ENCODE measurements at regions not wholly inside any gene's neighbourhood (a gene's known extent, or its start where the extent isn't known, plus 50 kb on each side); places are given as distances from the start of the nearest gene placed in this dataset.

GRCh38 chr6:79775222-79775621 is 144.1 kb downstream of the SH3BGRL2 start:
- no peak for DNase-seq (ENCODE audit: low read depth, low spot score)
- Histone ChIP-seq H3K4me2 (ENCODE audit: control insufficient read depth, extremely low read depth, insufficient read depth, low read depth, low read length) (no peak overlapping the region), H3K9me1 (ENCODE audit: control insufficient read depth, extremely low read depth, insufficient read depth, low read length) (no peaks in the 10 kb centered on the region), H3K9me3 (ENCODE audit: control insufficient read depth, low read depth, low read length) (no peaks in the 10 kb centered on the region), H3K27me3 (ENCODE audit: control insufficient read depth, extremely low read depth, insufficient read depth, low read length) (no peaks in the 10 kb centered on the region), H3K4me3 (ENCODE audit: control insufficient read depth in 2 of 3, extremely low read depth in 1 of 3, insufficient read depth in 2 of 3, low read depth in 1 of 3, low read length in 3 of 3) (no peak overlapping the region), H3K4me1 (ENCODE audit: control insufficient read depth, extremely low read depth, insufficient read depth, low read length) (peaks cover 3% of the 10 kb centered on the region), H3K79me2 (ENCODE audit: control insufficient read depth, insufficient read depth, low read length) (no peaks in the 10 kb centered on the region), H3K9ac (ENCODE audit: control insufficient read depth, extremely low read depth, insufficient read depth, low read length) (no peak overlapping the region), H3K36me3 (ENCODE audit: control insufficient read depth in 2 of 2, extremely low read depth in 1 of 2, insufficient read depth in 2 of 2, low read length in 2 of 2) (no peaks in the 10 kb centered on the region), H3K27ac (ENCODE audit: control insufficient read depth, insufficient read depth, low read length) (no peak overlapping the region), H2AFZ (ENCODE audit: control insufficient read depth, low read length) (no peak overlapping the region), H4K20me1 (ENCODE audit: control insufficient read depth, extremely low read depth, insufficient read depth, low read length) (no peaks in the 10 kb centered on the region)
- no peak for FAIRE-seq
- TF ChIP-seq CTCF (optimal IDR thresholded peaks at IDR 0.05 in 1 of 3, IDR thresholded peaks at IDR 0.05 in 1 of 3, conservative IDR thresholded peaks at IDR 0.05 in 1 of 3; ENCODE audit: extremely low read depth in 1 of 3, insufficient read depth in 2 of 3, low read length in 3 of 3) (no peak), EZH2 (IDR thresholded peaks at IDR 0.05; ENCODE audit: low read length) (no peak)
- dilution Hi-C loops (cut with MboI; ENCODE audit: extremely low pct_ligation_motif_present, low sequenced_read_pairs): no loop called here

GRCh38 chr6:79764747-79765146 is 133.6 kb downstream of the SH3BGRL2 start:
- Histone ChIP-seq H3K9me3 (ENCODE audit: control insufficient read depth, low read depth, low read length) (no peaks in the 10 kb centered on the region), H3K27ac (ENCODE audit: control insufficient read depth, insufficient read depth, low read length) (no peak overlapping the region), H3K9me1 (ENCODE audit: control insufficient read depth, extremely low read depth, insufficient read depth, low read length) (no peaks in the 10 kb centered on the region), H3K4me2 (ENCODE audit: control insufficient read depth, extremely low read depth, insufficient read depth, low read depth, low read length) (no peak overlapping the region), H3K27me3 (ENCODE audit: control insufficient read depth, extremely low read depth, insufficient read depth, low read length) (peaks cover 4% of the 10 kb centered on the region), H2AFZ (ENCODE audit: control insufficient read depth, low read length) (no peak overlapping the region), H3K9ac (ENCODE audit: control insufficient read depth, extremely low read depth, insufficient read depth, low read length) (no peak overlapping the region), H3K36me3 (ENCODE audit: control insufficient read depth in 2 of 2, extremely low read depth in 1 of 2, insufficient read depth in 2 of 2, low read length in 2 of 2) (no peaks in the 10 kb centered on the region), H4K20me1 (ENCODE audit: control insufficient read depth, extremely low read depth, insufficient read depth, low read length) (no peaks in the 10 kb centered on the region), H3K79me2 (ENCODE audit: control insufficient read depth, insufficient read depth, low read length) (no peaks in the 10 kb centered on the region), H3K4me3 (ENCODE audit: control insufficient read depth in 2 of 3, extremely low read depth in 1 of 3, insufficient read depth in 2 of 3, low read depth in 1 of 3, low read length in 3 of 3) (no peak overlapping the region), H3K4me1 (ENCODE audit: control insufficient read depth, extremely low read depth, insufficient read depth, low read length) (no peaks in the 10 kb centered on the region)
- TF ChIP-seq EZH2 (IDR thresholded peaks at IDR 0.05; ENCODE audit: low read length) (no peak), CTCF (optimal IDR thresholded peaks at IDR 0.05 in 1 of 3, IDR thresholded peaks at IDR 0.05 in 1 of 3, conservative IDR thresholded peaks at IDR 0.05 in 1 of 3; ENCODE audit: extremely low read depth in 1 of 3, insufficient read depth in 2 of 3, low read length in 3 of 3) (no peak)
- no peak for FAIRE-seq
- dilution Hi-C loops (cut with MboI; ENCODE audit: extremely low pct_ligation_motif_present, low sequenced_read_pairs): no loop called here
- no peak for DNase-seq (ENCODE audit: low read depth, low spot score)

Data from keratinocyte (primary cell).